ENCODE measurements at regions not wholly inside any gene's neighbourhood (a gene's known extent, or its start where the extent isn't known, plus 50 kb on each side); places are given as distances from the start of the nearest gene placed in this dataset.
A peak's percentile ranks its signal among the peaks of the same experiment; 100 is the strongest.

- Mint-ChIP-seq H3K27me3 (ENCODE audit: low read depth) (no peaks in the 10 kb centered on the region), H3K9me3 (ENCODE audit: low read depth) (no peaks in the 10 kb centered on the region), H3K27ac (ENCODE audit: unreplicated experiment) (no peak overlapping the region), H3K36me3 (ENCODE audit: low read depth) (no peaks in the 10 kb centered on the region), H3K4me3 (ENCODE audit: unreplicated experiment) (no peak overlapping the region), H3K4me1 (ENCODE audit: low read depth) (no peaks in the 10 kb centered on the region)
- no peak for DNase-seq (ENCODE audit: low spot score)
- TF ChIP-seq, protein P1, sequence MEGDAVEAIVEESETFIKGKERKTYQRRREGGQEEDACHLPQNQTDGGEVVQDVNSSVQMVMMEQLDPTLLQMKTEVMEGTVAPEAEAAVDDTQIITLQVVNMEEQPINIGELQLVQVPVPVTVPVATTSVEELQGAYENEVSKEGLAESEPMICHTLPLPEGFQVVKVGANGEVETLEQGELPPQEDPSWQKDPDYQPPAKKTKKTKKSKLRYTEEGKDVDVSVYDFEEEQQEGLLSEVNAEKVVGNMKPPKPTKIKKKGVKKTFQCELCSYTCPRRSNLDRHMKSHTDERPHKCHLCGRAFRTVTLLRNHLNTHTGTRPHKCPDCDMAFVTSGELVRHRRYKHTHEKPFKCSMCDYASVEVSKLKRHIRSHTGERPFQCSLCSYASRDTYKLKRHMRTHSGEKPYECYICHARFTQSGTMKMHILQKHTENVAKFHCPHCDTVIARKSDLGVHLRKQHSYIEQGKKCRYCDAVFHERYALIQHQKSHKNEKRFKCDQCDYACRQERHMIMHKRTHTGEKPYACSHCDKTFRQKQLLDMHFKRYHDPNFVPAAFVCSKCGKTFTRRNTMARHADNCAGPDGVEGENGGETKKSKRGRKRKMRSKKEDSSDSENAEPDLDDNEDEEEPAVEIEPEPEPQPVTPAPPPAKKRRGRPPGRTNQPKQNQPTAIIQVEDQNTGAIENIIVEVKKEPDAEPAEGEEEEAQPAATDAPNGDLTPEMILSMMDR (IDR thresholded peaks at IDR 0.05), result no peak
These were observed 165.4 kb upstream of the TOPAZ1 start for GRCh38 chr3:44076221-44076829.

DNA sequence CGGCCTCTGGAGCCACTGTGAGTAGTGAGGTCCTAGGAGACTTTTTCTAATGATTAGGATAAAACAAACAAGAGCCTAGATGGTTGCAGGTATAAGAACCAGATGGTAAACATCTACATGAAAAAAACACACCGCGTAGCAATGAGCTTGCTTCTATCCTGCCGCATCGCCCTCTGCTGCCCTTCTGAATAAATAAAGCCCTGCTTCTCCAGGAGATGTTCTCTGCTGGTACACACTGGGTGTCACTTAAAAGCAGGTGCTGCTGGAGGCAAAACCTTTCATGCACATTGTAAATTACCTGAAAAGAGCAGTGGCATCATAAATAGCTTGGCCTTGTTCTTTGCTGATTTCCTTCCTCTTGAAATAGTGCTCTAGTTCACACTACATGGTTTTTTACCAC is 164.4 kb upstream of the TOPAZ1 start:
- Mint-ChIP-seq H3K4me3 (ENCODE audit: unreplicated experiment) (no peak overlapping the region), H3K9me3 (ENCODE audit: low read depth) (no peaks in the 10 kb centered on the region), H3K4me1 (ENCODE audit: low read depth) (no peaks in the 10 kb centered on the region), H3K36me3 (ENCODE audit: low read depth) (no peaks in the 10 kb centered on the region), H3K27ac (ENCODE audit: unreplicated experiment) (no peak overlapping the region), H3K27me3 (ENCODE audit: low read depth) (no peaks in the 10 kb centered on the region)
- no peak for DNase-seq (ENCODE audit: low spot score)
- TF ChIP-seq, protein P1 (IDR thresholded peaks at IDR 0.05), result peak; percentile 61

DNA sequence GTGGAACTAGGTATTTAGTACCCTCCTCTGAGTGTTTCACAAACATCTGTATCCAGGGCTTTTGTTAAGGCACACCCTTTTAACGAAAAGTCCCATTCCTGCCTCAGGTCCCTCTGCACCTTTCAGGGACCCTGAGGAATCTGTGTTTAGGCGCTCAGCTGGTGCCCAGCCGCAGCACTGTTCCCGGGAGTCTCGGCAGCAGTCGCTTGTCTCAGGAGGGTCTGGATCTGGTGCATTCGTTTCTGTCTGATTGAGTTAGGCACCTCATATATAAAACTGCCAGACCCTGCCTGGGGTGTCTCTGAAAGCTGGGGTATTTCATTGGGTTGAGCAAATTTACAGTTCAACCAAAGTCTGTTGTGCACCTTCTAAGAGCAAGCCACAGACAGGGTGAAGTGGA is 162.8 kb upstream of the TOPAZ1 start:
- Mint-ChIP-seq H3K27ac (ENCODE audit: unreplicated experiment) (no peak overlapping the region), H3K36me3 (ENCODE audit: low read depth) (no peaks in the 10 kb centered on the region), H3K4me3 (ENCODE audit: unreplicated experiment) (no peak overlapping the region), H3K9me3 (ENCODE audit: low read depth) (no peaks in the 10 kb centered on the region), H3K4me1 (ENCODE audit: low read depth) (no peaks in the 10 kb centered on the region), H3K27me3 (ENCODE audit: low read depth) (no peaks in the 10 kb centered on the region)
- no peak for DNase-seq (ENCODE audit: low spot score)
- TF ChIP-seq, protein P1 (IDR thresholded peaks at IDR 0.05), result no peak

- TF ChIP-seq, protein P1 (IDR thresholded peaks at IDR 0.05), result no peak
- Mint-ChIP-seq H3K4me3 (ENCODE audit: unreplicated experiment) (no peak overlapping the region), H3K27me3 (ENCODE audit: low read depth) (no peaks in the 10 kb centered on the region), H3K36me3 (ENCODE audit: low read depth) (no peaks in the 10 kb centered on the region), H3K4me1 (ENCODE audit: low read depth) (no peaks in the 10 kb centered on the region), H3K27ac (ENCODE audit: unreplicated experiment) (no peak overlapping the region), H3K9me3 (ENCODE audit: low read depth) (no peaks in the 10 kb centered on the region)
- DNase-seq (ENCODE audit: low spot score), result no peak
These were observed 161.8 kb upstream of the TOPAZ1 start for GRCh38 chr3:44079916-44080315.

DNA sequence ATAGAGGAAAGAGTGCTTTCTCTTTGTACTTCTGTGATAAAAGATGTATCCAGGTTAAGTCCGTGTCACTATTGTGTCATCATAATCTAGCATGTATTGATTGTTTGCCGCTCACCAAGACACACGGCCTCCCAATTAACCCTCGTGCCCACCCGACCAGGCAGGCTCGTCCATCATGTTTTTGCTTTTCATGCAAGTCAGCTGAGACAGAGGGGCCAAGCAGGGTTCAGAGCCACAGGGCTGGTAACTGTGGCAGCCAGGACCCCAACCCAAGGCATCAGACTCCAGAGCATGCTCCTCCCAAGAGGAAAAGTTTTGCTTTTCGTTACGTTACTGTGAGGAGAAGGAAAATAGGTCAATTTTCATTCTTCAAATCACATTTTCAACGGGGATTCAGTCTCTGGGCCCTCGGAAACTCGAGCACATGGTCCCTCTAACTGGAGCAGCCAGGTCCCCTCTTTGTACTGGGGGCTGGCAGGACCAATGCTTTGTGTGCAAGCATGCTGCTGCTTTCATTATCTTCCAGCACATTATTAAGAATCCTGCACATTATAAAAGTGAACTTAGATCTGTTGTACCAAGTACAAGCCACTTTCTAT is 161.1 kb upstream of the TOPAZ1 start:
- Mint-ChIP-seq H3K4me1 (ENCODE audit: low read depth) (no peaks in the 10 kb centered on the region), H3K27ac (ENCODE audit: unreplicated experiment) (no peak overlapping the region), H3K4me3 (ENCODE audit: unreplicated experiment) (no peak overlapping the region), H3K27me3 (ENCODE audit: low read depth) (no peaks in the 10 kb centered on the region), H3K36me3 (ENCODE audit: low read depth) (no peaks in the 10 kb centered on the region), H3K9me3 (ENCODE audit: low read depth) (no peaks in the 10 kb centered on the region)
- no peak for DNase-seq (ENCODE audit: low spot score)
- TF ChIP-seq, protein P1 (IDR thresholded peaks at IDR 0.05), result no peak

All from chondrocyte (in vitro differentiated cells).